ENCODE measurements at regions not wholly inside any gene's neighbourhood (a gene's known extent, or its start where the extent isn't known, plus 50 kb on each side); places are given as distances from the start of the nearest gene placed in this dataset.

GRCh38 chr5:125538469-125538868 lies 792.0 kb upstream of the ZNF608 start:
- no CpG with 5 or more reads among the region's 2 CpGs for WGBS (ENCODE audit: insufficient coverage, low lambda C conversion rate)

GRCh38 chr5:125541085-125541484 lies 794.6 kb upstream of the ZNF608 start:
- Histone ChIP-seq H3K36me3 (ENCODE audit: control insufficient read depth, insufficient read depth, low read length) (no peaks in the 10 kb centered on the region), H3K27me3 (ENCODE audit: control insufficient read depth, insufficient read depth, low read length) (no peaks in the 10 kb centered on the region), H3K27ac (ENCODE audit: low read length) (no peak overlapping the region), H3K9me3 (ENCODE audit: control insufficient read depth, low read depth, low read length) (peaks cover 5% of the 10 kb centered on the region), H3K4me3 (ENCODE audit: low read length) (no peak overlapping the region), H3K4me1 (ENCODE audit: control insufficient read depth, insufficient read depth, low read length) (no peaks in the 10 kb centered on the region)
- no CpG with 5 or more reads among the region's 2 CpGs for WGBS (ENCODE audit: insufficient coverage, low lambda C conversion rate)
- no peak for DNase-seq

More at GRCh38 chr5:125538469-125538868, 792.0 kb upstream of the ZNF608 start:
- Histone ChIP-seq H3K4me1 (ENCODE audit: control insufficient read depth, insufficient read depth, low read length) (no peaks in the 10 kb centered on the region), H3K27me3 (ENCODE audit: control insufficient read depth, insufficient read depth, low read length) (no peaks in the 10 kb centered on the region), H3K9me3 (ENCODE audit: control insufficient read depth, low read depth, low read length) (peaks cover 5% of the 10 kb centered on the region), H3K4me3 (ENCODE audit: low read length) (no peak overlapping the region), H3K36me3 (ENCODE audit: control insufficient read depth, insufficient read depth, low read length) (no peaks in the 10 kb centered on the region), H3K27ac (ENCODE audit: low read length) (no peak overlapping the region)
- no peak for DNase-seq

- Histone ChIP-seq H3K36me3 (ENCODE audit: control insufficient read depth, insufficient read depth, low read length) (no peaks in the 10 kb centered on the region), H3K4me3 (ENCODE audit: low read length) (no peak overlapping the region), H3K9me3 (ENCODE audit: control insufficient read depth, low read depth, low read length) (no peaks in the 10 kb centered on the region), H3K27me3 (ENCODE audit: control insufficient read depth, insufficient read depth, low read length) (no peaks in the 10 kb centered on the region), H3K27ac (ENCODE audit: low read length) (no peak overlapping the region), H3K4me1 (ENCODE audit: control insufficient read depth, insufficient read depth, low read length) (no peaks in the 10 kb centered on the region)
- DNase-seq, result no peak
- WGBS (ENCODE audit: insufficient coverage, low lambda C conversion rate), result 35% methylated on average over 2 of the region's 2 CpGs
Observed at GRCh38 chr5:125549322-125549911, 803.0 kb upstream of the ZNF608 start.

- no CpG with 5 or more reads among the region's 2 CpGs for WGBS (ENCODE audit: insufficient coverage, low lambda C conversion rate)
- DNase-seq, result no peak
Observed at GRCh38 chr5:125550274-125550673, 803.8 kb upstream of the ZNF608 start.

GRCh38 chr5:125551246-125551645 lies 804.8 kb upstream of the ZNF608 start:
- DNase-seq, result no peak
- Histone ChIP-seq H3K36me3 (ENCODE audit: control insufficient read depth, insufficient read depth, low read length) (no peaks in the 10 kb centered on the region), H3K4me3 (ENCODE audit: low read length) (no peak overlapping the region), H3K9me3 (ENCODE audit: control insufficient read depth, low read depth, low read length) (no peaks in the 10 kb centered on the region), H3K4me1 (ENCODE audit: control insufficient read depth, insufficient read depth, low read length) (no peaks in the 10 kb centered on the region), H3K27me3 (ENCODE audit: control insufficient read depth, insufficient read depth, low read length) (no peaks in the 10 kb centered on the region), H3K27ac (ENCODE audit: low read length) (no peak overlapping the region)

More at GRCh38 chr5:125550274-125550673, 803.8 kb upstream of the ZNF608 start:
- H3K9me3 ChIP-seq (ENCODE audit: control insufficient read depth, low read depth, low read length), result no peaks in the 10 kb centered on the region
- H3K4me3 ChIP-seq (ENCODE audit: low read length), result no peak overlapping the region
- H3K27me3 ChIP-seq (ENCODE audit: control insufficient read depth, insufficient read depth, low read length), result no peaks in the 10 kb centered on the region
- H3K36me3 ChIP-seq (ENCODE audit: control insufficient read depth, insufficient read depth, low read length), result no peaks in the 10 kb centered on the region
- H3K4me1 ChIP-seq (ENCODE audit: control insufficient read depth, insufficient read depth, low read length), result no peaks in the 10 kb centered on the region
- no peak overlapping the region for H3K27ac ChIP-seq (ENCODE audit: low read length)

GRCh38 chr5:125551797-125552196 lies 805.4 kb upstream of the ZNF608 start:
- H3K4me3 ChIP-seq (ENCODE audit: low read length), result no peak overlapping the region
- no peak for DNase-seq
- H3K27me3 ChIP-seq (ENCODE audit: control insufficient read depth, insufficient read depth, low read length), result no peaks in the 10 kb centered on the region
- 90% methylated on average over 2 of the region's 4 CpGs for WGBS (ENCODE audit: insufficient coverage, low lambda C conversion rate)
- no peaks in the 10 kb centered on the region for H3K9me3 ChIP-seq (ENCODE audit: control insufficient read depth, low read depth, low read length)
- H3K36me3 ChIP-seq (ENCODE audit: control insufficient read depth, insufficient read depth, low read length), result no peaks in the 10 kb centered on the region
- H3K27ac ChIP-seq (ENCODE audit: low read length), result no peak overlapping the region
- H3K4me1 ChIP-seq (ENCODE audit: control insufficient read depth, insufficient read depth, low read length), result no peaks in the 10 kb centered on the region

- no peaks in the 10 kb centered on the region for H3K27me3 ChIP-seq (ENCODE audit: control insufficient read depth, insufficient read depth, low read length)
- H3K4me3 ChIP-seq (ENCODE audit: low read length), result no peak overlapping the region
- H3K36me3 ChIP-seq (ENCODE audit: control insufficient read depth, insufficient read depth, low read length), result no peaks in the 10 kb centered on the region
- H3K9me3 ChIP-seq (ENCODE audit: control insufficient read depth, low read depth, low read length), result no peaks in the 10 kb centered on the region
- no peak overlapping the region for H3K27ac ChIP-seq (ENCODE audit: low read length)
- no CpG with 5 or more reads among the region's 1 CpG for WGBS (ENCODE audit: insufficient coverage, low lambda C conversion rate)
- no peak for DNase-seq
- H3K4me1 ChIP-seq (ENCODE audit: control insufficient read depth, insufficient read depth, low read length), result no peaks in the 10 kb centered on the region
Observed at GRCh38 chr5:125552486-125552885, 806.0 kb upstream of the ZNF608 start.

- Histone ChIP-seq H3K9me3 (ENCODE audit: control insufficient read depth, low read depth, low read length) (no peaks in the 10 kb centered on the region), H3K36me3 (ENCODE audit: control insufficient read depth, insufficient read depth, low read length) (no peaks in the 10 kb centered on the region), H3K27ac (ENCODE audit: low read length) (no peak overlapping the region), H3K4me1 (ENCODE audit: control insufficient read depth, insufficient read depth, low read length) (no peaks in the 10 kb centered on the region), H3K4me3 (ENCODE audit: low read length) (no peak overlapping the region), H3K27me3 (ENCODE audit: control insufficient read depth, insufficient read depth, low read length) (no peaks in the 10 kb centered on the region)
- no peak for DNase-seq
- WGBS (ENCODE audit: insufficient coverage, low lambda C conversion rate), result no CpG with 5 or more reads among the region's 2 CpGs
Observed at GRCh38 chr5:125554355-125554754, 807.9 kb upstream of the ZNF608 start.

GRCh38 chr5:125555591-125555990 lies 809.2 kb upstream of the ZNF608 start:
- Histone ChIP-seq H3K36me3 (ENCODE audit: control insufficient read depth, insufficient read depth, low read length) (no peaks in the 10 kb centered on the region), H3K27me3 (ENCODE audit: control insufficient read depth, insufficient read depth, low read length) (no peaks in the 10 kb centered on the region), H3K27ac (ENCODE audit: low read length) (no peak overlapping the region), H3K9me3 (ENCODE audit: control insufficient read depth, low read depth, low read length) (no peaks in the 10 kb centered on the region), H3K4me3 (ENCODE audit: low read length) (no peak overlapping the region), H3K4me1 (ENCODE audit: control insufficient read depth, insufficient read depth, low read length) (no peaks in the 10 kb centered on the region)
- WGBS (ENCODE audit: insufficient coverage, low lambda C conversion rate), result no CpG with 5 or more reads among the region's 4 CpGs
- no peak for DNase-seq

GRCh38 chr5:125558016-125558415 lies 811.6 kb upstream of the ZNF608 start:
- no CpG with 5 or more reads among the region's 1 CpG for WGBS (ENCODE audit: insufficient coverage, low lambda C conversion rate)
- no peak for DNase-seq
- Histone ChIP-seq H3K36me3 (ENCODE audit: control insufficient read depth, insufficient read depth, low read length) (no peaks in the 10 kb centered on the region), H3K4me1 (ENCODE audit: control insufficient read depth, insufficient read depth, low read length) (no peaks in the 10 kb centered on the region), H3K4me3 (ENCODE audit: low read length) (no peak overlapping the region), H3K27me3 (ENCODE audit: control insufficient read depth, insufficient read depth, low read length) (no peaks in the 10 kb centered on the region), H3K27ac (ENCODE audit: low read length) (no peak overlapping the region), H3K9me3 (ENCODE audit: control insufficient read depth, low read depth, low read length) (no peaks in the 10 kb centered on the region)

- no peaks in the 10 kb centered on the region for H3K36me3 ChIP-seq (ENCODE audit: control insufficient read depth, insufficient read depth, low read length)
- no peaks in the 10 kb centered on the region for H3K27me3 ChIP-seq (ENCODE audit: control insufficient read depth, insufficient read depth, low read length)
- WGBS (ENCODE audit: insufficient coverage, low lambda C conversion rate), result no CpG with 5 or more reads among the region's 3 CpGs
- H3K4me1 ChIP-seq (ENCODE audit: control insufficient read depth, insufficient read depth, low read length), result no peaks in the 10 kb centered on the region
- H3K4me3 ChIP-seq (ENCODE audit: low read length), result no peak overlapping the region
- H3K27ac ChIP-seq (ENCODE audit: low read length), result no peak overlapping the region
- no peaks in the 10 kb centered on the region for H3K9me3 ChIP-seq (ENCODE audit: control insufficient read depth, low read depth, low read length)
- no peak for DNase-seq
Observed at GRCh38 chr5:125558466-125558865, 812.0 kb upstream of the ZNF608 start.
